K562 (cell line): ENCODE measurements at regions not wholly inside any gene's neighbourhood (a gene's known extent, or its start where the extent isn't known, plus 50 kb on each side); places are given as distances from the start of the nearest gene placed in this dataset.
A peak's percentile ranks its signal among the peaks of the same experiment; 100 is the strongest.

Source experiments
- ATAC-seq: fragments of 200-7000 bp; cut with Tn5 transposase; 3 replicates; pipeline ENCODE4 v1.9.1; 2020; ENCODE audit warnings: moderate library complexity
- BruUV-seq: library from RNA; stranded (reverse); fragments of 400-500 nt; replicated peaks from 2 replicates; lab custom pipeline; 2021; lab: Mats Ljungman, UMichigan
- CTCF ChIA-PET: fragments of 300-600 bp; formaldehyde crosslinking; extraction: SDS; loops from one replicate; lab custom pipeline; 2021; ENCODE audit warnings: low intra/inter-chr PET ratio; lab: Yijun Ruan, JAX
- POLR2A ChIA-PET: fragments of 300-600, 350-650 bp; sonication (Branson Sonifier 250); formaldehyde crosslinking; extraction: SDS; loops from one replicate; lab custom pipeline; 2021; ENCODE audit warnings: antibody characterized with exemption, inconsistent platforms; lab: Yijun Ruan, JAX
- DNase-seq, 4 experiments: peaks; one replicate each; pipeline versions ENCODE4 v3.0.0 to v3.0.0-alpha.2; 2011 to 2018; ENCODE audit warnings: low spot score in 3 of 4, mixed read lengths in 3 of 4; ENCODE audit errors: extremely low read depth in 1 of 4
- FAIRE-seq: peaks from 2 replicates; lab custom pipeline; 2011; peaks lifted over from hg19 to GRCh38; lab: Jason Lieb, UNC
- H2AFZ ChIP-seq: 2 replicates; pipeline ENCODE4 v1.6.0; 2011; ENCODE audit warnings: low read depth, low read length, control low read depth, inconsistent platforms
- H3K27ac ChIP-seq: fragments of 200-600 bp; 3 replicates; pipeline ENCODE4 v1.8.0; 2011; ENCODE audit warnings: low read depth, mild to moderate bottlenecking, control low read depth, inconsistent platforms, low read length, moderate library complexity, mixed read lengths; ENCODE audit errors: extremely low read depth
- H3K27me3 ChIP-seq, 2 experiments: fragments of 300-600 bp in 1 of 2; 2 replicates in 1 of 2; 3 replicates in 1 of 2; pipeline versions ENCODE4 v1.6.0 to v1.8.0; 2011; ENCODE audit warnings: inconsistent platforms in 2 of 2, low read length in 2 of 2, mild to moderate bottlenecking in 1 of 2, mixed read lengths in 1 of 2, moderate library complexity in 1 of 2; ENCODE audit not compliant: control insufficient read depth in 2 of 2, insufficient read depth in 2 of 2
- H3K36me3 ChIP-seq: fragments of 300-600 bp; 3 replicates; pipeline ENCODE4 v1.8.0; 2011; ENCODE audit warnings: mild to moderate bottlenecking, low read length, inconsistent platforms; ENCODE audit not compliant: control insufficient read depth, insufficient read depth
- H3K4me1 ChIP-seq, 2 experiments: fragments of 200-600 bp in 1 of 2; replicated peaks in 1 of 2; 2 replicates in 1 of 2; 3 replicates in 1 of 2; pipeline versions ENCODE4 v1.5.1 to v1.8.0; 2011; ENCODE audit warnings: inconsistent platforms in 2 of 2, low read length in 2 of 2, mild to moderate bottlenecking in 1 of 2, mixed read lengths in 1 of 2, moderate library complexity in 1 of 2; ENCODE audit not compliant: control insufficient read depth in 2 of 2, insufficient read depth in 2 of 2
- H3K4me2 ChIP-seq: 2 replicates; pipeline ENCODE4 v1.6.1; 2011; ENCODE audit warnings: low read length, control low read depth, inconsistent platforms, mixed read lengths; ENCODE audit not compliant: insufficient read depth
- H3K4me3 ChIP-seq: fragments of 200-600 bp; sonication (generic), shearing (Covaris generic); 2 replicates; pipeline ENCODE4 v1.5.1; 2016; ENCODE audit warnings: control low read depth, inconsistent platforms
- H3K79me2 ChIP-seq: fragments of 200-600 bp; 3 replicates; pipeline ENCODE4 v1.8.0; 2011; ENCODE audit warnings: low read length, inconsistent platforms; ENCODE audit not compliant: control insufficient read depth, insufficient read depth
- H3K9ac ChIP-seq, 2 experiments: 2 replicates each; pipeline versions ENCODE4 v1.6.0 to v1.6.1; 2011; ENCODE audit warnings: low read depth in 2 of 2, low read length in 2 of 2, control low read depth in 1 of 2, inconsistent platforms in 1 of 2, mild to moderate bottlenecking in 1 of 2, mixed read lengths in 1 of 2; ENCODE audit not compliant: insufficient read depth in 1 of 2
- H3K9me1 ChIP-seq: one replicate; pipeline ENCODE4 v1.6.0; 2011; ENCODE audit warnings: inconsistent platforms, mild to moderate bottlenecking, low read length, moderate library complexity; ENCODE audit not compliant: control insufficient read depth, insufficient read depth
- H3K9me3 ChIP-seq: replicated peaks from 2 replicates; pipeline ENCODE4 v1.5.1; 2011; ENCODE audit warnings: low read depth, low read length, inconsistent platforms; ENCODE audit not compliant: control insufficient read depth, insufficient read depth
- H4K20me1 ChIP-seq: replicated peaks from 2 replicates; pipeline ENCODE4 v1.6.1; 2011; ENCODE audit warnings: low read length, inconsistent platforms, mixed read lengths; ENCODE audit not compliant: control insufficient read depth, insufficient read depth
- ETV5 ChIP-seq: sonication (generic); formaldehyde crosslinking; IDR thresholded peaks from 2 replicates; pipeline ENCODE4 v1.4.0; 2020; ENCODE audit warnings: low read depth, mild to moderate bottlenecking, missing genetic modification reagents
- GTF2F1 ChIP-seq: IDR thresholded peaks from 2 replicates; pipeline ENCODE4 v1.6.1; 2011; ENCODE audit warnings: low read depth, low read length, improper control_type of control experiment
- HMBOX1 ChIP-seq: sonication (generic); IDR thresholded peaks from 2 replicates; pipeline ENCODE4 v1.6.1; 2016
- KLF6 ChIP-seq: fragments of 250-450 bp; sonication (Bioruptor Pico); IDR thresholded peaks from 2 replicates; pipeline ENCODE4 v1.4.0; 2020; ENCODE audit warnings: mild to moderate bottlenecking, moderate library complexity, borderline replicate concordance
- PURB ChIP-seq: sonication (generic); formaldehyde crosslinking; IDR thresholded peaks from 2 replicates; pipeline ENCODE4 v1.9.0; 2021; ENCODE audit warnings: low read depth, mild to moderate bottlenecking, missing genetic modification reagents
- RBM25 ChIP-seq: fragments of 200-400 bp; formaldehyde crosslinking; IDR thresholded peaks from 2 replicates; pipeline ENCODE4 v1.6.1; 2018; ENCODE audit warnings: low read length, low read depth, moderate library complexity; ENCODE audit not compliant: severe bottlenecking
- SMAD4 ChIP-seq: fragments of 250-450 bp; sonication (Bioruptor Pico); conservative IDR thresholded peaks from 2 replicates; pipeline ENCODE4 v1.8.0; 2021; ENCODE audit warnings: inconsistent platforms, mild to moderate bottlenecking, moderate library complexity
- ZNF121 ChIP-seq: sonication (generic); formaldehyde crosslinking; conservative IDR thresholded peaks from 2 replicates; pipeline ENCODE4 v1.8.0; 2022; ENCODE audit warnings: missing genetic modification reagents
- ZNF449 ChIP-seq: fragments of 250-450 bp; sonication (Bioruptor Pico); IDR thresholded peaks from 2 replicates; pipeline ENCODE4 v1.8.0; 2022; ENCODE audit warnings: moderate library complexity, mild to moderate bottlenecking, inconsistent platforms
- ZNF76 ChIP-seq: fragments of 250-450 bp; sonication (Bioruptor Pico); IDR thresholded peaks from 2 replicates; pipeline ENCODE4 v1.4.0; 2020; ENCODE audit warnings: mild to moderate bottlenecking, moderate library complexity, borderline replicate concordance
- WGBS: fragments of 100-300 bp; shearing (Covaris generic); methylation state at CpG from one replicate; pipeline ENCODE4 v1.1.6; 2016; ENCODE audit warnings: low coverage, mixed read lengths; ENCODE audit not compliant: insufficient coverage; ENCODE audit errors: missing lambda C conversion rate; 5-methylcytosine and 5-hydroxymethylcytosine counted together
- in situ Hi-C: fragments of 300-500 bp; cut with MboI; formaldehyde crosslinking; loops from 4 replicates; pipeline ENCODE4 v1.15.0; 2018; ENCODE audit warnings: inconsistent platforms, mixed read lengths
- intact Hi-C: fragments of 100-400 bp; cut with micrococcal nuclease; formaldehyde crosslinking; loops from 2 replicates; pipeline ENCODE4 v1.14.2; 2022

DNA sequence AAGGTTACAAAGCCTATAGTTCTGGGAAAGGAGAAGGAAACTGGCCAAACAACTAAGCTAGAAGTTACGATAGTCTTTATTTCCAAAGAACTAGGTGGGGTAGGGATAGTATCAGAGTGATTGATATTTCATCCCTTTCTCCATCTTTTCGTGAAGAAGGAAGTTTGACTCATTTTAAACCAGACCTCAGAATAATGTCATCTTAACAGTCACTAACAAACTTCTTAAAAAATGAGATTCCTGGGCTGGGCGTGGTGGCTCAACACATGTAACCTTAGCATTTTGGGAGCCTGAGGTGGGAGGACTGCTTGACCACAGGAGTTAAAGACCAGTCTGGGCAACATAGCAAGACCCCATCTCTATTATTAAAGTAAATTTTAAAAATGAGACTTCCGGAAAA, 69.4 kb downstream of the ARL4A start:
- Histone ChIP-seq H3K36me3 (no peaks in the 10 kb centered on the region), H3K4me2 (no peak overlapping the region), H3K4me1 (no peaks in the 10 kb centered on the region), H2AFZ (peak overlapping the region; percentile 20; the same call in 1 of the 2 replicates), H3K4me3 (no peak overlapping the region), H3K27ac (no peak overlapping the region), H3K9me3 (no peaks in the 10 kb centered on the region), H3K27me3 (no peaks in the 10 kb centered on the region), H3K9me1 (no peaks in the 10 kb centered on the region), H3K79me2 (no peaks in the 10 kb centered on the region), H4K20me1 (no peaks in the 10 kb centered on the region), H3K9ac (no peak overlapping the region)
- in situ Hi-C loops = no loop called here
- BruUV-seq = no TSS peak
- intact Hi-C loops = no loop called here
- 70% methylated on average over 4 of the region's 4 CpGs for WGBS
- ChIA-PET POLR2A (no interaction called here), CTCF (no interaction called here)
- no peak for FAIRE-seq
- peak; percentile 58 for TF ChIP-seq ZNF121 (CRISPR knock-in tag)
- TF ChIP-seq ZNF76 (CRISPR knock-in tag) = no peak
- TF ChIP-seq RBM25 = peak; percentile 56
- no peak for TF ChIP-seq KLF6 (CRISPR knock-in tag)
- no peak for DNase-seq
- ATAC-seq = no peak

DNA sequence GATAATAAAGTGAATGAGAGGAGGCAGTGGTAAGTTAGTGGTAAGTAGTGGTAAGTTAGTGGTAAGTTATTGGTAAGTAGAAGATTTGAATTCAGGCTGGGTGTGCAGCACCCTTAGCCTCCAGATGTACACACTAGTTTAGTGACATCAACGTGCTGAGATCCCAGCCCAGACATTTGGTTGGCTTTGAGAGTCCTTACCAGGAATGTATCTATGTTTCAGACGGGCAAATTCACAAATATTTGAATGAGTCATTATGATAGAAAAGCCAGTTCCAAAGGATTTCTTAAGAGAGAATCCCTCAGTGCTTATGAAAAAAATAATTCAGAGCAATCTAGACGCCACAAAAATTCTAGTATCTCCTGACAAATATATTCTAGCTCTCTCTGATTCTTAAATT, 70.0 kb downstream of the ARL4A start:
- Histone ChIP-seq H3K79me2 (no peaks in the 10 kb centered on the region), H3K27ac (no peak overlapping the region), H4K20me1 (no peaks in the 10 kb centered on the region), H3K9me1 (no peaks in the 10 kb centered on the region), H3K36me3 (no peaks in the 10 kb centered on the region), H3K4me2 (no peak overlapping the region), H3K27me3 (no peaks in the 10 kb centered on the region), H3K4me3 (no peak overlapping the region), H3K9ac (no peak overlapping the region), H2AFZ (0 out of 2 replicates have a peak overlapping the region, but pooled peaks have one; percentile 14), H3K4me1 (no peaks in the 10 kb centered on the region)
- ChIA-PET CTCF (no interaction called here), POLR2A (interaction anchor here (0.7 to 1.0 kb wide), 2 partner anchors 8 to 9 kb away, joined by 3 read pairs; no protein-coding TSS in a partner anchor)
- intact Hi-C loops (no loop called here), in situ Hi-C loops (no loop called here)
- no peak for DNase-seq
- BruUV-seq = no TSS peak
- no peak for ATAC-seq
- WGBS = 32% methylated on average over 3 of the region's 3 CpGs
- TF ChIP-seq HMBOX1 = peak; percentile 54; the same call in 1 of the 2 replicates
- no peak for TF ChIP-seq ZNF449 (CRISPR knock-in tag)
- no peak for TF ChIP-seq SMAD4
- TF ChIP-seq ETV5 (CRISPR knock-in tag) = no peak
- no peak for TF ChIP-seq PURB (CRISPR knock-in tag)
- TF ChIP-seq GTF2F1 = no peak
- TF ChIP-seq, all 486 proteins: peak for 1
- H3K9me3 ChIP-seq = no peaks in the 10 kb centered on the region
- no peak for FAIRE-seq
